ENCODE measurements at regions not wholly inside any gene's neighbourhood (a gene's known extent, or its start where the extent isn't known, plus 50 kb on each side); places are given as distances from the start of the nearest gene placed in this dataset.
A peak's percentile ranks its signal among the peaks of the same experiment; 100 is the strongest.

GRCh38 chr2:10520154-10520553 is 72.0 kb upstream of the ODC1 start:
- TF ChIP-seq RAD21 (IDR thresholded peaks at IDR 0.05; ENCODE audit: low read depth) (peak; percentile 35; the same call in 1 of the 2 replicates), ZBTB7A (IDR thresholded peaks at IDR 0.05; ENCODE audit: low read depth) (no peak), TEAD4 (IDR thresholded peaks at IDR 0.05) (no peak), TAF1 (IDR thresholded peaks at IDR 0.05; ENCODE audit: low read depth) (no peak), CEBPB (IDR thresholded peaks at IDR 0.05) (no peak)
- TF ChIP-seq, protein P1, sequence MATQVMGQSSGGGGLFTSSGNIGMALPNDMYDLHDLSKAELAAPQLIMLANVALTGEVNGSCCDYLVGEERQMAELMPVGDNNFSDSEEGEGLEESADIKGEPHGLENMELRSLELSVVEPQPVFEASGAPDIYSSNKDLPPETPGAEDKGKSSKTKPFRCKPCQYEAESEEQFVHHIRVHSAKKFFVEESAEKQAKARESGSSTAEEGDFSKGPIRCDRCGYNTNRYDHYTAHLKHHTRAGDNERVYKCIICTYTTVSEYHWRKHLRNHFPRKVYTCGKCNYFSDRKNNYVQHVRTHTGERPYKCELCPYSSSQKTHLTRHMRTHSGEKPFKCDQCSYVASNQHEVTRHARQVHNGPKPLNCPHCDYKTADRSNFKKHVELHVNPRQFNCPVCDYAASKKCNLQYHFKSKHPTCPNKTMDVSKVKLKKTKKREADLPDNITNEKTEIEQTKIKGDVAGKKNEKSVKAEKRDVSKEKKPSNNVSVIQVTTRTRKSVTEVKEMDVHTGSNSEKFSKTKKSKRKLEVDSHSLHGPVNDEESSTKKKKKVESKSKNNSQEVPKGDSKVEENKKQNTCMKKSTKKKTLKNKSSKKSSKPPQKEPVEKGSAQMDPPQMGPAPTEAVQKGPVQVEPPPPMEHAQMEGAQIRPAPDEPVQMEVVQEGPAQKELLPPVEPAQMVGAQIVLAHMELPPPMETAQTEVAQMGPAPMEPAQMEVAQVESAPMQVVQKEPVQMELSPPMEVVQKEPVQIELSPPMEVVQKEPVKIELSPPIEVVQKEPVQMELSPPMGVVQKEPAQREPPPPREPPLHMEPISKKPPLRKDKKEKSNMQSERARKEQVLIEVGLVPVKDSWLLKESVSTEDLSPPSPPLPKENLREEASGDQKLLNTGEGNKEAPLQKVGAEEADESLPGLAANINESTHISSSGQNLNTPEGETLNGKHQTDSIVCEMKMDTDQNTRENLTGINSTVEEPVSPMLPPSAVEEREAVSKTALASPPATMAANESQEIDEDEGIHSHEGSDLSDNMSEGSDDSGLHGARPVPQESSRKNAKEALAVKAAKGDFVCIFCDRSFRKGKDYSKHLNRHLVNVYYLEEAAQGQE (IDR thresholded peaks at IDR 0.05; ENCODE audit: low read depth), result no peak

GRCh38 chr2:10519394-10519740 is 71.2 kb upstream of the ODC1 start:
- TF ChIP-seq TAF1 (IDR thresholded peaks at IDR 0.05; ENCODE audit: low read depth) (no peak), EP300 (IDR thresholded peaks at IDR 0.05; ENCODE audit: borderline replicate concordance) (no peak), EGR1 (IDR thresholded peaks at IDR 0.05) (no peak), RAD21 (IDR thresholded peaks at IDR 0.05; ENCODE audit: low read depth) (no peak), FOXM1 (IDR thresholded peaks at IDR 0.05; ENCODE audit: borderline replicate concordance, low read depth) (no peak), YY1 (IDR thresholded peaks at IDR 0.05; ENCODE audit: low read depth) (no peak)
- TF ChIP-seq, protein P2, sequence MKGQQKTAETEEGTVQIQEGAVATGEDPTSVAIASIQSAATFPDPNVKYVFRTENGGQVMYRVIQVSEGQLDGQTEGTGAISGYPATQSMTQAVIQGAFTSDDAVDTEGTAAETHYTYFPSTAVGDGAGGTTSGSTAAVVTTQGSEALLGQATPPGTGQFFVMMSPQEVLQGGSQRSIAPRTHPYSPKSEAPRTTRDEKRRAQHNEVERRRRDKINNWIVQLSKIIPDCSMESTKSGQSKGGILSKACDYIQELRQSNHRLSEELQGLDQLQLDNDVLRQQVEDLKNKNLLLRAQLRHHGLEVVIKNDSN (IDR thresholded peaks at IDR 0.05), result no peak

DNA sequence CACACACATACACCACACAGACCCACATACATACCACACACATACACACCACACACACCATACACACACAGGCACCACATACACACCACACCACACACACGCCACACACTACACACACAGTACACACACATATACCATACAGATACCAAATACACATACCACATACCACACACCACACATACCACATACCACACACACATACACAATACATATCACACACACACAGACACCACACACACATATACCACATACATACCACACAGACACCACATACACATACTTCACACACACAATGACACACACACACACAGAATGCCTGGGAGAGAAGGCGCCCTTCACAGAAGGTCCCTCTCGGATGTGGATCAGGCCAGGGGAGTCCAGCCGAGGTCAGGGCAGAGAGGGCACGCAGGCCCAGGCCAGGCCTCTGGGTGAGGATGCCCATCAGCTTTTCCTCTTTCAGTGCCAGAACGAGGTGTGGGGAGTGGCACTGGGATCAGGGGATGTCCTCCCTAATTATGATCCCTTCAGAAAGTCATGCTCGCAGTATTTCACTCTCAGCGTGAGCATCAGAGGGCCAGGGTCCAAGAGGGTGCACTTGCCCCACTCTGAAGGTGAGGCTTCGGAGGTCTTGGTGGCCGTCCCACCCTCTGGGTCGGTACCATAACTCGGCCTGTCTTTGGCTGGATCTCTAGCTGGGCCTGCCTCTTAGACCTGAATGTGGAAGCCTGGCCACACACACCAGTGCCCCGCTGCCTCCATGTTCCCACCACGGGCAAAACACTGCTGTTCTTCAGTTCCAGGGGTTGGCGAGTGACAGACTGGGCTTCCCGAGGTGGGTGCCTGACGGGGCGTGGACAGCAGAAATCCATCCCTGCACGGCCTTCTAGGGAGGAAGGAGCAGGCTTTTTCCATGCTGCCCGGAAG is 70.6 kb upstream of the ODC1 start:
- no peak for TF ChIP-seq ZBTB7A (IDR thresholded peaks at IDR 0.05; ENCODE audit: low read depth)
- TF ChIP-seq YY1 (IDR thresholded peaks at IDR 0.05; ENCODE audit: low read depth), result no peak
- TF ChIP-seq EP300 (IDR thresholded peaks at IDR 0.05; ENCODE audit: borderline replicate concordance), result no peak
- TF ChIP-seq TEAD4 (IDR thresholded peaks at IDR 0.05), result no peak
- TF ChIP-seq, protein P2 (IDR thresholded peaks at IDR 0.05), result no peak
- TF ChIP-seq, protein P1 (IDR thresholded peaks at IDR 0.05; ENCODE audit: low read depth), result no peak
- TF ChIP-seq TCF12 (IDR thresholded peaks at IDR 0.05; ENCODE audit: low read depth), result no peak
- no peak for TF ChIP-seq NFIC (IDR thresholded peaks at IDR 0.05)
- TF ChIP-seq EGR1 (IDR thresholded peaks at IDR 0.05), result no peak
- no peak for TF ChIP-seq CEBPB (IDR thresholded peaks at IDR 0.05)
- no peak for TF ChIP-seq CREB1 (IDR thresholded peaks at IDR 0.05; ENCODE audit: low read depth)

GRCh38 chr2:10517351-10518043 is 69.4 kb upstream of the ODC1 start:
- TF ChIP-seq MAX (IDR thresholded peaks at IDR 0.05), result no peak
- TF ChIP-seq ZBTB7A (IDR thresholded peaks at IDR 0.05; ENCODE audit: low read depth), result no peak
- TF ChIP-seq TCF12 (IDR thresholded peaks at IDR 0.05; ENCODE audit: low read depth), result no peak
- no peak for TF ChIP-seq TEAD4 (IDR thresholded peaks at IDR 0.05)
- no peak for TF ChIP-seq RAD21 (IDR thresholded peaks at IDR 0.05; ENCODE audit: low read depth)
- TF ChIP-seq, protein P2 (IDR thresholded peaks at IDR 0.05), result no peak

- TF ChIP-seq YY1 (IDR thresholded peaks at IDR 0.05; ENCODE audit: low read depth), result no peak
- TF ChIP-seq ZBTB7A (IDR thresholded peaks at IDR 0.05; ENCODE audit: low read depth), result no peak
- TF ChIP-seq FOXM1 (IDR thresholded peaks at IDR 0.05; ENCODE audit: borderline replicate concordance, low read depth), result no peak
- no peak for TF ChIP-seq EGR1 (IDR thresholded peaks at IDR 0.05)
- TF ChIP-seq, protein P2 (IDR thresholded peaks at IDR 0.05), result no peak
- no peak for TF ChIP-seq MAX (IDR thresholded peaks at IDR 0.05)
- TF ChIP-seq EP300 (IDR thresholded peaks at IDR 0.05; ENCODE audit: borderline replicate concordance), result no peak
- no peak for TF ChIP-seq TCF12 (IDR thresholded peaks at IDR 0.05; ENCODE audit: low read depth)
- TF ChIP-seq, protein P1 (IDR thresholded peaks at IDR 0.05; ENCODE audit: low read depth), result no peak
- no peak for TF ChIP-seq NFIC (IDR thresholded peaks at IDR 0.05)
- TF ChIP-seq TAF1 (IDR thresholded peaks at IDR 0.05; ENCODE audit: low read depth), result no peak
- TF ChIP-seq CREB1 (IDR thresholded peaks at IDR 0.05; ENCODE audit: low read depth), result no peak
- TF ChIP-seq TEAD4 (IDR thresholded peaks at IDR 0.05), result no peak
These were observed 67.8 kb upstream of the ODC1 start for GRCh38 chr2:10515887-10516286.

Data from Ishikawa (cell line).